Right cardiac atrium (tissue), 5 donors: ENCODE measurements at regions not wholly inside any gene's neighbourhood (a gene's known extent, or its start where the extent isn't known, plus 50 kb on each side); places are given as distances from the start of the nearest gene placed in this dataset.
"Not testable (repeated sequence)": the region's sequence is repeated elsewhere in the genome, so short reads cannot be mapped to it uniquely, and the experiment has no call there.

Experiments
- ATAC-seq, 2 donors: fragments of 200-7000 bp; cut with Tn5 transposase; one replicate each; pipeline versions ENCODE4 v1.8.0 to v1.9.1; 2020; ENCODE audit warnings: moderate library complexity in 2 of 2, mild to moderate bottlenecking in 1 of 2
- DNase-seq, 3 donors: peaks; one replicate each; pipeline ENCODE4 v3.0.0-alpha.2; 2020
- H3K27ac ChIP-seq: one replicate; pipeline ENCODE4 v1.5.1; 2013; ENCODE audit warnings: mild to moderate bottlenecking, low read length, control low read depth, moderate library complexity
- H3K27me3 ChIP-seq: one replicate; pipeline ENCODE4 v1.6.1; 2013; ENCODE audit not compliant: control insufficient read depth, insufficient read depth
- H3K4me1 ChIP-seq: one replicate; pipeline ENCODE4 v1.6.1; 2013; ENCODE audit warnings: low read length; ENCODE audit not compliant: control insufficient read depth, insufficient read depth
- H3K4me3 ChIP-seq: one replicate; pipeline ENCODE4 v1.5.1; 2013; ENCODE audit warnings: low read length, control low read depth
- H3K9me3 ChIP-seq: one replicate; pipeline ENCODE4 v1.6.1; 2013; ENCODE audit warnings: low read length; ENCODE audit not compliant: control insufficient read depth
- WGBS: extraction: QIAGEN DNeasy Blood & Tissue Kit; methylation state at CpG from one replicate; pipeline ENCODE4 v1.1.7; 2013; 5-methylcytosine and 5-hydroxymethylcytosine counted together
- intact Hi-C, 4 donors: fragments of 100-400 bp; cut with DNase I; formaldehyde crosslinking; loops; one replicate each; pipeline versions ENCODE4 v1.11.0 to v1.14.0; 2022 to 2023
- donor health status: healthy with polysubstance abuse.
- donor health status: DM: no; HTN: yes; CAD: no.
- donor health status: DM: no; HTN: no; CAD: no.
- donor health status: DM: no; HTN: yes; CAD: no; lungs with severe emphysema.
- donor health status: DM: yes; HTN: yes; CAD: no.

- no peaks in the 10 kb centered on the region for H3K27me3 ChIP-seq
- H3K27ac ChIP-seq: no peak overlapping the region
- DNase-seq (no peak), ATAC-seq (no peak)
- no peak overlapping the region for H3K4me3 ChIP-seq
- WGBS: 43% methylated on average over 2 of the region's 2 CpGs
- H3K4me1 ChIP-seq: no peaks in the 10 kb centered on the region
- H3K9me3 ChIP-seq: no peaks in the 10 kb centered on the region
- intact Hi-C loops: no loop called here
Observed at GRCh38 chr6:115601509-115601908, 459.2 kb downstream of the FRK start.

GRCh38 chr6:115601064-115601463 is 459.6 kb downstream of the FRK start:
- intact Hi-C loops: no loop called here
- ATAC-seq (peak; percentile 80 to 86), DNase-seq (no peak)
- WGBS: 51% methylated on average over 1 of the region's 1 CpG
- no peak overlapping the region for H3K4me3 ChIP-seq
- no peak overlapping the region for H3K27ac ChIP-seq
- no peaks in the 10 kb centered on the region for H3K9me3 ChIP-seq
- no peaks in the 10 kb centered on the region for H3K4me1 ChIP-seq
- no peaks in the 10 kb centered on the region for H3K27me3 ChIP-seq

GRCh38 chr6:115594891-115595290 is 465.8 kb downstream of the FRK start:
- DNase-seq (no peak), ATAC-seq (peak in 1 of 2 donors; percentile 51)
- H3K4me3 ChIP-seq: no peak overlapping the region
- intact Hi-C loops: no loop called here
- 63% methylated on average over 1 of the region's 1 CpG for WGBS
- H3K4me1 ChIP-seq: no peaks in the 10 kb centered on the region
- H3K9me3 ChIP-seq: no peaks in the 10 kb centered on the region
- no peak overlapping the region for H3K27ac ChIP-seq
- no peaks in the 10 kb centered on the region for H3K27me3 ChIP-seq

- no peaks in the 10 kb centered on the region for H3K4me1 ChIP-seq
- no peak for DNase-seq
- intact Hi-C loops: no loop called here
- no peaks in the 10 kb centered on the region for H3K9me3 ChIP-seq
- ATAC-seq: no peak
- no peaks in the 10 kb centered on the region for H3K27me3 ChIP-seq
- 41% methylated on average over 2 of the region's 2 CpGs for WGBS
- no peak overlapping the region for H3K27ac ChIP-seq
- no peak overlapping the region for H3K4me3 ChIP-seq
Observed at GRCh38 chr6:115592025-115592424, 468.7 kb downstream of the FRK start.

- intact Hi-C loops, ATAC-seq, H3K4me3 ChIP-seq, H3K9me3 ChIP-seq, H3K27ac ChIP-seq, DNase-seq, H3K4me1 ChIP-seq, H3K27me3 ChIP-seq: not testable (repeated sequence)
- WGBS: 89% methylated on average over 4 of the region's 4 CpGs
Observed at GRCh38 chr6:115589072-115589471, 471.6 kb downstream of the FRK start.

GRCh38 chr6:115583290-115583689 is 477.4 kb downstream of the FRK start:
- Histone ChIP-seq H3K27ac (no peak overlapping the region), H3K9me3 (no peaks in the 10 kb centered on the region), H3K4me1 (no peaks in the 10 kb centered on the region), H3K4me3 (no peak overlapping the region), H3K27me3 (no peaks in the 10 kb centered on the region)
- intact Hi-C loops: no loop called here
- DNase-seq (no peak), ATAC-seq (no peak)
- 36% methylated on average over 1 of the region's 1 CpG for WGBS

- no peaks in the 10 kb centered on the region for H3K9me3 ChIP-seq
- WGBS: 84% methylated on average over 2 of the region's 2 CpGs
- intact Hi-C loops: no loop called here
- H3K4me1 ChIP-seq: no peaks in the 10 kb centered on the region
- ATAC-seq (no peak), DNase-seq (no peak)
- H3K27ac ChIP-seq: no peak overlapping the region
- no peak overlapping the region for H3K4me3 ChIP-seq
- no peaks in the 10 kb centered on the region for H3K27me3 ChIP-seq
Observed at GRCh38 chr6:115582386-115582785, 478.3 kb downstream of the FRK start.

- H3K9me3 ChIP-seq, intact Hi-C loops, H3K27ac ChIP-seq, H3K27me3 ChIP-seq, ATAC-seq, H3K4me1 ChIP-seq, DNase-seq, H3K4me3 ChIP-seq: not testable (repeated sequence)
- 98% methylated on average over 2 of the region's 2 CpGs for WGBS
Observed at GRCh38 chr6:115579565-115579964, 481.1 kb downstream of the FRK start.

- H3K4me1 ChIP-seq: no peaks in the 10 kb centered on the region
- no peaks in the 10 kb centered on the region for H3K9me3 ChIP-seq
- intact Hi-C loops: no loop called here
- H3K4me3 ChIP-seq: no peak overlapping the region
- WGBS: 70% methylated on average over 2 of the region's 2 CpGs
- no peak overlapping the region for H3K27ac ChIP-seq
- no peak for ATAC-seq
- H3K27me3 ChIP-seq: no peaks in the 10 kb centered on the region
- no peak for DNase-seq
Observed at GRCh38 chr6:115577270-115577669, 483.4 kb downstream of the FRK start.

- H3K27me3 ChIP-seq: no peaks in the 10 kb centered on the region
- intact Hi-C loops: no loop called here
- H3K4me3 ChIP-seq: no peak overlapping the region
- no peak for ATAC-seq
- DNase-seq: no peak
- H3K27ac ChIP-seq: no peak overlapping the region
- no peaks in the 10 kb centered on the region for H3K9me3 ChIP-seq
- H3K4me1 ChIP-seq: no peaks in the 10 kb centered on the region
- 76% methylated on average over 1 of the region's 1 CpG for WGBS
Observed at GRCh38 chr6:115575285-115575684, 485.4 kb downstream of the FRK start.

- Histone ChIP-seq H3K27ac (no peak overlapping the region), H3K9me3 (no peaks in the 10 kb centered on the region), H3K27me3 (no peaks in the 10 kb centered on the region), H3K4me1 (no peaks in the 10 kb centered on the region), H3K4me3 (no peak overlapping the region)
- intact Hi-C loops: no loop called here
- DNase-seq: no peak
- ATAC-seq: no peak
- WGBS: 60% methylated on average over 2 of the region's 2 CpGs
Observed at GRCh38 chr6:115573861-115574260, 486.8 kb downstream of the FRK start.

GRCh38 chr6:115570331-115570730 is 490.4 kb downstream of the FRK start:
- 53% methylated on average over 2 of the region's 2 CpGs for WGBS
- Histone ChIP-seq H3K9me3 (no peaks in the 10 kb centered on the region), H3K27ac (no peak overlapping the region), H3K4me3 (no peak overlapping the region), H3K27me3 (no peaks in the 10 kb centered on the region), H3K4me1 (no peaks in the 10 kb centered on the region)
- DNase-seq (no peak), ATAC-seq (no peak)
- intact Hi-C loops: no loop called here
